ENCODE measurements at regions not wholly inside any gene's neighbourhood (a gene's known extent, or its start where the extent isn't known, plus 50 kb on each side); places are given as distances from the start of the nearest gene placed in this dataset.

- DNase-seq (ENCODE audit: low read depth): no peak
These were observed 187.6 kb downstream of the RHOU start for GRCh38 chr1:228922722-228923376.

DNA sequence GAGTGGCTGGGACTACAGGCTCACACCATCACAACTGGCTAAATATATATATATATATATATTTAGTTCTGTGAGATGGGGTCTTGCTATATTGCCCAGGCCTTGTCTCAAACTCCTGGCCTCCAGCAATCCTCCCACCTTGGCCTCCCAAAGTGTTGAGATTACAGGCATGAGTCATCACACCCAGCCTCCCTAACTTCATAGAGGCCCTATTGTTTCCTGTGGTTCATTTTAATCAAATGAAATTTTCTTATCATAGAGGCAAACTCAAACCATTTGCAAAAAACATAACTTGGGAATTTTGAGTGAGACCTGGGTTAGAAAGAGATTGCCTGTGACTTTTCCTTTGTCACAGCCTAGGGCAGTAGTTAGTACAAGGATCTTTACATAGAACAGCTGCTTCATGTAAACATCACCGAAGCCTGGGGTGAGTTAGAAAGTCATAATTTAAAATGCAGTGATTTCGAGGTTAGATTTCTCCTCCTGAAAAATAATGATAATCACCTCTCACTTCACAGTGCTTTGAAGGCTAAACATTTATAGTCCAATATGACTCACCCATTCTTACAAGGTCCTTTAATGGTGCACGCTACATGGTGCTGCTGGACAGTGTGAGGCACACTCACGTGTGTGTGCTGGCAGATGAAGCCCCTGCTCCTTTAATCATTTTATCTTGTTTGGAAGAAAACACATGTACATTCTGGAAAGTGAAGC, 188.9 kb downstream of the RHOU start:
- DNase-seq (ENCODE audit: low read depth): no peak

DNA sequence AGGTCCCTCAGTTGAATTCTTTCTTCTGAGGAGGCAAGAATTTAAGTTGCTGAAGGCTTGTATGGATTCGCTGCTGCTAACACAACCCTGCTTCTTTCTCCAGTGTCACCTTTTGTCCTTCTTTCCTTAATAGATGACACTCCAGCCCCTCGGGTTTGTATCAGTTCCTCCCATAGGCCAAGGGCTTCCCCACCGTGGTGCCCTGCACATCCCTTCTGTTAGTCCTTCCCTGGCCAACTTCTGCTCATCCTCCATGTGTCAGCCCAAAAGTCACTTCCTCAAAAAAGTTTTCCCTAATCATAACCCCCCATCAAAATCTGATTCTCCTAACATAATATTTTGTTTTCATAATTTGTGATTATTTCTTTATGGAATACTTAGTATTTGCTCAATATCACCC, 190.4 kb downstream of the RHOU start:
- no peak for DNase-seq (ENCODE audit: low read depth)

GRCh38 chr1:228927421-228927820, 192.1 kb downstream of the RHOU start:
- no peak for DNase-seq (ENCODE audit: low read depth)

- no peak for DNase-seq (ENCODE audit: low read depth)
These were observed 192.9 kb downstream of the RHOU start for GRCh38 chr1:228927946-228928898.

- no peak for DNase-seq (ENCODE audit: low read depth)
These were observed 194.3 kb downstream of the RHOU start for GRCh38 chr1:228929476-228930027.

- DNase-seq (ENCODE audit: low read depth): no peak
These were observed 195.2 kb downstream of the RHOU start for GRCh38 chr1:228930479-228930957.

GRCh38 chr1:228933753-228934152, 198.5 kb downstream of the RHOU start:
- DNase-seq (ENCODE audit: low read depth): no peak

DNA sequence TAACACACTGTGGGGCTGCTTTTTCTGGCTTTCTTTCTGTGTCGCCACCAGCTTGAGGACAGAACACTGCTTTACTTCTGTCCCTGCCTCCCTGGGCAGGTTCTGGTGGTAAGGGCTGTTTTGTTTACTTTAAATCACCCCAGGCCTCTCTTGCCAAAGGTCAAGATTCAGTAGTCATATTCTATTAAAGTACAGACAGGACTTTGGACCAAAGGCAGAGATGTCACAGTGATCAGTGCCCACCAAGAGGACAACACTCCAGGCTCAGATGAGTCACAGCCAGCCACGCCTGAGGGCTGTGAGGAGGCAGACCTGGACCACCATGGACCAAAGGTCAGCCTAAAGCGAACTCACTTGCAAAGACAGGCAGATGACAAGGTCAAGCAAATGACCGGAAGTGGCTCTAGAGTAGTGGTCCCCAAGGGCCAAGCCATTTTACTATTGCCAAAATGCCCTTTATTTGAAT, 200.0 kb downstream of the RHOU start:
- no peak for DNase-seq (ENCODE audit: low read depth)

DNA sequence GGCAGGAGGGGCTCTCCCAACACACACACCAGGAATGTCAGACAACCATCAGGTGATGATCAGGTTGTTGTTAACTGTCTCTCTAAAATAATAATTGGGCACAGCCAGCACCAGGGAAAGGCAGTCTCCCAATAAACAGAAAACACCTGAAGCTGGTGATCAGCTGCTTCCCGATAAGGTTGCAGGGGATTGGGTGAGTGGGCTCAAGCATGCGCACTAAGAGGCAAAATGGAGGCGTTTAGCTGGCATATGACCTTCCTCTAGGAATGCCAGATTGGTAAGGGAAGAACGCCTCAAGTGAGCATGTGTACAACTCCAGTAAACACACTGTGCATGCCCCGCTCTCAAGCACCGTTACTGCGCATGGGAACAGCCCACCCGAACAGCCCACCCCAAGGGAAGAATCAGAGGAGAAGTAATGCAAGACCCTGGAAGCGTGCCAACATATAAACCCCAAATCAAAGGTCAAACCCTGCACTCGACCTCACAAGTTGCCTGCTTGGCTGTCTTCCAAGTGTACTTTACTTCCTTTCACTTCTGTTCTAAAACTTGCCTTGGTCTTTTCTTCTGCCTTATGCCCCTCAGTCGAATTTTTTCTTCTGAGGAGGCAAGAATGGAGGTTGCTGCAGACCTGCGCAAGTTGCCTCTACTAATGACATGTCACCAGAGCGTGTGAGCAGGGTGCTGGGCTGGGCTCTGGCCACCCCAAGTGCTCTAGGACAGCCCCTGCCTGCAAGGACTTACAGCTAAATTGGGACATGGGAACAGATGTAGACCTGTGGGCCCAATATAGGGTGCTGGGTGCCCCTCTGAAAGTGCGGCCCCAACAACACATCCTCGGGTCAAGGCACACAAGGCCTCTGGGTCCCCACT, 200.8 kb downstream of the RHOU start:
- DNase-seq (ENCODE audit: low read depth): no peak

DNA sequence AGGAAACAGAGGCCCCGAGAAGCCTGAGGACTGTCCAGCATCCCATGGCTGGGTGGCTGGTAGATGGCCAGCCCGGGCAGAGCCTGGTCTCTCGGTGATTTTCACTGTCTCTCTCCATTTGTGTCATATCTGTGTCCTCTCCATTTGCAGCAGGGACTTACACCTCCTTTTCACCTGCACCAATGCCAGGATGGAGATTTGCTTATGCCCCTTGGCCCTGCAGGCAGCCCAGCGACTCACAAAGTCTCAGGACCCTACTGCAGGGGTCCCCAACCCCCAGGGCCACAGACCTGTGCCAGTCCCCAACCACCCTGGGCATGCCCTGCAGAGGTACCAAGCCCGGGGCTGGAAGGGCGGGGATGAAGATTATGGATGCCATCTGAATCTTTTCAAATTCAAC, 201.6 kb downstream of the RHOU start:
- DNase-seq (ENCODE audit: low read depth): no peak

GRCh38 chr1:228937351-228937750, 202.1 kb downstream of the RHOU start:
- no peak for DNase-seq (ENCODE audit: low read depth)

GRCh38 chr1:228937851-228938536, 202.7 kb downstream of the RHOU start:
- DNase-seq (ENCODE audit: low read depth): no peak

GRCh38 chr1:228938537-228938901, 203.2 kb downstream of the RHOU start:
- no peak for DNase-seq (ENCODE audit: low read depth)

- DNase-seq (ENCODE audit: low read depth): no peak
These were observed 203.9 kb downstream of the RHOU start for GRCh38 chr1:228939001-228939691.

DNA sequence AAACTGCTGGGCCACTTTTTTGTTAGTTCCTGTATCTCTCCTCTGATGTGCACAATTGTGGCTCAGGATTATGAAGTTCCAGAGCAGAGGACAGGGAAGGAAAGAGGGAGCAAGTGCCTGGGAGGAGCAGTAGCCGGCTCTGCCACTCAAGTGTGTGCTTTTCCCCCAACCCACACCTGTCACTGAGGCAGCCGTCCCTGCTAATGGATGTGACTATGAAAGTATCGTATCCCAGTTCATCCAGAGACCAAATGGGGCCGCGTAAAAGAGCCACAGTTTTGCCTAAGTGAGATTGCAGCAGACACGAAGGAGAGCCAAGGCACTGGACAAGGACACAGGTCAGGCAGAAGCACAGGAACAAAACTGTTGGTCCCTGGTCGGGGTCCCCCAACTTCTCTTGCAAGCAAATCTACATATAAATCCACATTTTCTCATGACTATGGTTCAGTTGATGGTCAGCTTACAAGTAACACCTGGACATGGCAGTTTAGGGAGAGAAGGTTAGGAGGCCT, 204.7 kb downstream of the RHOU start:
- no peak for DNase-seq (ENCODE audit: low read depth)

- DNase-seq (ENCODE audit: low read depth): no peak
These were observed 205.2 kb downstream of the RHOU start for GRCh38 chr1:228940526-228940925.

DNA sequence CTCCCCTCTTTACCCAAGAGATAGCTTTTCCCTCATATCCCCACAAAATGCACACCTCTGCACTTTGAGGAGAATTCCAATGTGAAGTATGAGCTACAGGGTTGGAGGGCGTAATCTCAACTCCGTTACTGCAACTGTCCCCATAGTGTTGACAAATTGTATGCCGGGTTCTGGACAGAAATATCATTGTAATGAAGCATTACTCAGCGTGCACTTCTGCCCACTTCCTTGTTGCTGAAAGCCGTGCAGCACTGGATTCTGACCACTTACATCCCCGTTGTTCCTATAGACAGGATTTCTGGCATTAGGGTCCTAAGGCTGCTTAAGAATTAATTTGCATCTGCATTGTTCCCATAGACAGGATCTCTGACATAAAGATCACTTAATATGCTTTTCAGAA, 205.6 kb downstream of the RHOU start:
- no peak for DNase-seq (ENCODE audit: low read depth)

GRCh38 chr1:228941666-228942065, 206.4 kb downstream of the RHOU start:
- no peak for DNase-seq (ENCODE audit: low read depth)

DNA sequence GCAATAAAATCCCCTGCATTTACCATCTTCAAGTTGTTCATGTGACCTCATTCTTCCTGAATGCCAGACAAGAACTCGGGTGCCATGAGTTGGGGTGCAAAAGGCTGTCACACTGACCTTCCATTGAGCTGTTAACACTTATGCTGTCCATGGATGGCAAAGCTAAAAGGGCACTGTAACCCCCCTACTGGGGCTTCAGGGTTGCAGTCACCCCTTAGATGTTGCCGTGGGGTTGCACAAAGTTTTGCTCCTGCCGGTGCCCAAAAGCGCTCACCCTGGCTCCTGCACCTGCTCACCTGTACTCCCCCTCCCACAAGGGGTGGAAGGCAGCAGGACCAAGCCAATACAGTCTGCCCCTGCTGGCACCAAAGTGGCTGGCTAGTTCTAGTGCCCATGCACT, 208.2 kb downstream of the RHOU start:
- no peak for DNase-seq (ENCODE audit: low read depth)
